ENCODE measurements at regions not wholly inside any gene's neighbourhood (a gene's known extent, or its start where the extent isn't known, plus 50 kb on each side); places are given as distances from the start of the nearest gene placed in this dataset.

DNA sequence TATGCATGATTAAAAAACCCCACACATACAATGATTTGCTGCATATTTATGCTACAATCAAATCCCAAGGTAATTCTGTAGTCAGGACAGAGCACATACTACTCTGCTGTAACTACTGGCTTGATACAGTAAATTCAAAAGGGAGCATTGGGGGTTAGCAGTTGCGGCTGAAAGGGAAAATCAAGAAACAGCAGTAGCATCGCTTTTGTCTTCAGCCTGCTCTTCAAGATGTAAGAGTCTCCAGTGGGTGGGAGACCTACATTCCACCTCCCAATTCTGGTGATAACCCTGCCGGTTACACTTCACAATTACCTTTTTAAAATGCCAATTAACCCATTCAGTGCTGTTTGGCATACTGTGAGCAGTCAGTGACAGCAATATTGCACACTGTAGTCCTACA, 259.4 kb downstream of the NR2F2 start:
- TF ChIP-seq CTCF (IDR thresholded peaks at IDR 0.05) = no peak
- no peak for TF ChIP-seq POLR2A (IDR thresholded peaks at IDR 0.05)
- no peak for TF ChIP-seq POLR2AphosphoS5 (IDR thresholded peaks at IDR 0.05)

All from breast epithelium (tissue), 3 donors.